Ovary (tissue), 7 donors: ENCODE measurements at regions not wholly inside any gene's neighbourhood (a gene's known extent, or its start where the extent isn't known, plus 50 kb on each side); places are given as distances from the start of the nearest gene placed in this dataset.

Source experiments
- DNase-seq, 5 donors: peaks; one replicate each; pipeline ENCODE4 v3.0.0-alpha.2; 2019 to 2020
- H3K27ac ChIP-seq, 2 donors: fragments of 200-600 bp; one replicate each; pipeline versions ENCODE4 v1.5.1 to v1.8.0; 2019 to 2022
- H3K27me3 ChIP-seq: fragments of 200-600 bp; one replicate; pipeline ENCODE4 v1.8.0; 2022
- H3K36me3 ChIP-seq: fragments of 200-600 bp; sonication (generic); one replicate; pipeline ENCODE4 v1.5.1; 2019
- H3K4me1 ChIP-seq: one replicate; pipeline ENCODE4 v1.8.1; 2013; ENCODE audit warnings: mild to moderate bottlenecking, moderate library complexity; ENCODE audit not compliant: insufficient read depth
- H3K4me3 ChIP-seq: fragments of 200-600 bp; sonication (generic); one replicate; pipeline ENCODE4 v1.5.1; 2017
- H3K9me3 ChIP-seq, 2 donors: fragments of 200-600 bp in 1 of 2; sonication (generic) in 1 of 2; one replicate each; pipeline versions ENCODE4 v1.5.1 to v1.8.1; 2013 to 2019; ENCODE audit warnings: mild to moderate bottlenecking in 1 of 2, moderate library complexity in 1 of 2
- CTCF ChIP-seq, 3 donors: fragments of 450-650 bp in 2 of 3; fragments of 200-600 bp in 1 of 3; IDR thresholded peaks; one replicate each; pipeline versions ENCODE4 v1.5.1 to v1.8.0; 2016 to 2022; ENCODE audit warnings: antibody characterized with exemption in 3 of 3, mild to moderate bottlenecking in 1 of 3
- EP300 ChIP-seq: sonication (generic); formaldehyde crosslinking; IDR thresholded peaks from one replicate; pipeline ENCODE4 v1.6.1; 2017; ENCODE audit warnings: antibody characterized with exemption
- POLR2A ChIP-seq: fragments of 450-650 bp; IDR thresholded peaks from one replicate; pipeline ENCODE4 v1.6.1; 2017; ENCODE audit warnings: antibody characterized with exemption, mild to moderate bottlenecking, moderate library complexity
- WGBS, 3 donors: extraction: QIAGEN DNeasy Blood & Tissue Kit in 1 of 3; methylation state at CpG; one replicate each; pipeline versions ENCODE4 v1.1.5 to v1.1.7; 2013 to 2017; 5-methylcytosine and 5-hydroxymethylcytosine counted together
- intact Hi-C, 4 donors: fragments of 100-400 bp; cut with DNase I; formaldehyde crosslinking; loops; one replicate each; pipeline versions ENCODE4 v1.11.0 to v1.15.1; 2022 to 2023
- donor health status: DM: no; HTN: no; CAD: no; lungs with moderate emphysema.
- donor health status: DM: no; HTN: no; CAD: no.
- donor health status: Bipolar disorder and iron deficiency.
- donor health status: DM: no; HTN: no; CAD: no.
- donor health status: DM: yes; HTN: yes; CAD: no.

DNA sequence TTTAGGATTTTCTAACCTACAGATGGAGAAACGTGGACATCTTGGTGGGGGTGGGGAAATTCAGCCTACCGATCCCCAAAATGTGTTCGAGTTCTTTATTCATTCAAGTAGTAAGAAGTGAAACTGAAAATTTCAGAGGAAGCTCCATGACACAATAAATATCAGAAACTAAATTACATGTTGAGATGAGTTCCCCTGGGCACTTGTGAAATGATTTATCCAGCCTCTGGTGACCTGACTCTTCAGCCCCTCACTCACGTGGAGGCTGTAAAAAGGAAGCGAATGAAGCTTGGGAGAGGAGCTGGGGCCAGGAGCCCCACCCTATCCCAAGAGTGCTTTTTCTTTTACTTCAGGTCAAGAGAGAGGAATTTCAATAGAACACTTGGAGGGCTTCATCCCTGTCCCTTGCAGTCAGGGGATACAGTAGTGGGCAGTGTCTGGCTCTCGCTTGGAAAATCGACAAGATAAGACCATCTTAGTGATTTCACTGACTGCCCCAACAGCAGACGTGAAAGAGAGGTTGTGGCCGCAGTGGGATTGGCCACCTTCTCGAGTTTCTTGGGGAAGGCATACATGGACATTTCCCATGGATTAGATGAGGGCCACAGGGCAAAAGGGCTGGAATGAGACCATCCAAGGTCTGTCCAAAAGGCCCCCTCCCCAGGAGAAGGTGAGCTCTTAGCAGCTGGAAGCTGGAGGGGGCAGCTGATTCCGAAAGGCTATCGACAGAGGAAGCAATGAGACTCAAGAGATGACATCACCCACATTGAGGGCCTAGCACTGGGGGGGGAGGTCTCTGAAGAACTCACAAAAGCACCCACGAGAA lies 76.8 kb upstream of the SH3PXD2B start:
- no peaks in the 10 kb centered on the region for H3K36me3 ChIP-seq
- H3K9me3 ChIP-seq: no peaks in the 10 kb centered on the region
- WGBS, 3 donors: 78 to 85% (median 81%) methylated on average over 13 of the region's 13 CpGs
- TF ChIP-seq CTCF (IDR thresholded peaks at IDR 0.05) (no peak), EP300 (no peak)
- H3K27ac ChIP-seq: no peak overlapping the region
- H3K4me1 ChIP-seq: peaks cover 10% of the 10 kb centered on the region
- intact Hi-C loops: no loop called here
- DNase-seq: no peak
- no peaks in the 10 kb centered on the region for H3K27me3 ChIP-seq
- no peak overlapping the region for H3K4me3 ChIP-seq

- TF ChIP-seq CTCF (IDR thresholded peaks at IDR 0.05): no peak
- no peak for TF ChIP-seq EP300
- TF ChIP-seq POLR2A: no peak
- 93 to 95% (median 94%) methylated on average over 8 of the region's 8 CpGs for WGBS, 3 donors
- H3K4me3 ChIP-seq: no peak overlapping the region
- H3K27ac ChIP-seq: no peak overlapping the region
- H3K4me1 ChIP-seq: peaks cover 10% of the 10 kb centered on the region
- no peaks in the 10 kb centered on the region for H3K27me3 ChIP-seq
- H3K9me3 ChIP-seq: no peaks in the 10 kb centered on the region
- DNase-seq: no peak
- H3K36me3 ChIP-seq: no peaks in the 10 kb centered on the region
- intact Hi-C loops: no loop called here
Observed at GRCh38 chr5:172530406-172530805, 76.1 kb upstream of the SH3PXD2B start.

DNA sequence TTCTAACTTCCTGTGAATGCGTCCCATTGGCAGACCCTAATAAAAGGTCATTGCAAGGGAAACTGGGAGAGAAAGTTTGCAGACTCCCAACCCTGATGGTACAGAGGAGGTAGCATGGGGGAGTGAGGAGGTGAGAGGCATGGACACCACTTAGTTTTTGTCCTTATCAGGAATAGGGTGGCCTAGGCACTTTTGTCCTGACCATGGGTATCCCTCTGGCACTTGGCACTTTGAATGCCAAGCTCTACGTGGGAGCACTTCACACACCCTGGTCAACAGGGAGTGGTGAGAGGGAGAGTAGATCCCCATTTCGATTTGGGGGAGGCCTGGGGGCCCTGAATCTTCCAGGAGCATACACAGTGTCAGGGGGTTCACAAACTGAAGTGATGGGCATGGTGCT lies 75.6 kb upstream of the SH3PXD2B start:
- no peak for DNase-seq
- no peak for TF ChIP-seq EP300
- no peak for TF ChIP-seq POLR2A
- no peak for TF ChIP-seq CTCF (IDR thresholded peaks at IDR 0.05)
- Histone ChIP-seq H3K4me1 (peaks cover 10% of the 10 kb centered on the region), H3K9me3 (no peaks in the 10 kb centered on the region), H3K36me3 (no peaks in the 10 kb centered on the region), H3K4me3 (no peak overlapping the region), H3K27ac (no peak overlapping the region), H3K27me3 (no peaks in the 10 kb centered on the region)
- WGBS, 3 donors: 81 to 88% (median 81%) methylated on average over 3 of the region's 3 CpGs
- intact Hi-C loops: no loop called here

DNA sequence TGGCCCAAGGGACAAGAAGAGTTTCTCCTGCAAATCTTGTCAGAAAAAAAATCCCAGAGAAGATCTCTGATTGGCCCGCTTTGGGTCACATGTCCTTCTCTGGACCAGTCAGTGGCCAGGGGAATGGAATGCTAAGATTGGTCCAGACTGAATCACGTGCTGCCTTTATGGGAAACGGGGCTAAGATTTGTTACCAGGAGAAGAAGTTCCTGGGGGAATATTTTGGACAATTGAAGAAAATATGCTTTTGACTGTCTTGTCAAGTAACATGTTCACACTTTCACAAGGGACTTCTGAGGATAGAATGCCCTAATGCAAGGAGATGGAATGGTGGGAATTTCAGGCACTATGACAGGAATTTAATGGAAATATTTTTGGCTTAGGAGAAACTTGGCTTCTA lies 74.1 kb upstream of the SH3PXD2B start:
- no peaks in the 10 kb centered on the region for H3K36me3 ChIP-seq
- no peak overlapping the region for H3K4me3 ChIP-seq
- no peaks in the 10 kb centered on the region for H3K9me3 ChIP-seq
- 57 to 72% (median 67%) methylated on average over 3 of the region's 3 CpGs for WGBS, 3 donors
- no peaks in the 10 kb centered on the region for H3K27me3 ChIP-seq
- no peak for TF ChIP-seq CTCF (IDR thresholded peaks at IDR 0.05)
- no peak for TF ChIP-seq POLR2A
- TF ChIP-seq EP300: no peak
- DNase-seq: no peak
- intact Hi-C loops: no loop called here
- H3K27ac ChIP-seq: no peak overlapping the region
- peaks cover under 1% of the 10 kb centered on the region for H3K4me1 ChIP-seq
